ENCODE measurements at regions not wholly inside any gene's neighbourhood (a gene's known extent, or its start where the extent isn't known, plus 50 kb on each side); places are given as distances from the start of the nearest gene placed in this dataset.

- no peak for TF ChIP-seq CTCF (IDR thresholded peaks at IDR 0.05; ENCODE audit: poor library complexity, severe bottlenecking)
- no peak for TF ChIP-seq EZH2 (IDR thresholded peaks at IDR 0.05; ENCODE audit: borderline replicate concordance, insufficient read depth, low read length, poor library complexity, severe bottlenecking)
- TF ChIP-seq SMC3 (conservative IDR thresholded peaks at IDR 0.05; ENCODE audit: poor library complexity): no peak
- TF ChIP-seq EP300 (conservative IDR thresholded peaks at IDR 0.05; ENCODE audit: poor library complexity, severe bottlenecking): no peak
- no peak for TF ChIP-seq POLR2AphosphoS5 (IDR thresholded peaks at IDR 0.05)
- no peak for TF ChIP-seq TAF1 (IDR thresholded peaks at IDR 0.05; ENCODE audit: low read depth)
- no peak for TF ChIP-seq RAD21 (conservative IDR thresholded peaks at IDR 0.05)
- TF ChIP-seq REST (IDR thresholded peaks at IDR 0.05; ENCODE audit: borderline replicate concordance): no peak
- no peak for TF ChIP-seq MXI1 (conservative IDR thresholded peaks at IDR 0.05; ENCODE audit: poor library complexity, severe bottlenecking)
Observed at GRCh38 chr19:30969591-30969990, 379.6 kb downstream of the TSHZ3 start.

All from neural cell (in vitro differentiated cells).